IMR-90 (cell line): ENCODE measurements at regions not wholly inside any gene's neighbourhood (a gene's known extent, or its start where the extent isn't known, plus 50 kb on each side); places are given as distances from the start of the nearest gene placed in this dataset.

Experiments
- ATAC-seq: fragments of 200-7000 bp; cut with Tn5 transposase; 2 replicates; pipeline ENCODE4 v1.9.1; 2020; ENCODE audit warnings: low read depth, mild to moderate bottlenecking, moderate library complexity
- BruUV-seq: library from RNA; stranded (reverse); fragments of 400-500 nt; replicated peaks from 2 replicates; lab custom pipeline; 2021; lab: Mats Ljungman, UMichigan
- CTCF ChIA-PET: fragments of 300-600 bp; formaldehyde crosslinking; extraction: SDS; loops from one replicate; lab custom pipeline; 2021; ENCODE audit warnings: antibody characterized with exemption; lab: Yijun Ruan, JAX
- POLR2A ChIA-PET: fragments of 300-600 bp; sonication (Branson Sonifier 250); formaldehyde crosslinking; loops from one replicate; lab custom pipeline; 2022; ENCODE audit warnings: antibody characterized with exemption; ENCODE audit not compliant: unreplicated experiment; lab: Charles Lee
- DNase-seq: peaks from one replicate; pipeline ENCODE4 v3.0.0; 2013
- H2AFZ ChIP-seq: replicated peaks from 2 replicates; pipeline ENCODE3; 2013; ENCODE audit warnings: low read length, mild to moderate bottlenecking; ENCODE audit not compliant: poor library complexity
- H2AK5ac ChIP-seq: 2 replicates; pipeline ENCODE4 v1.6.1; 2013; ENCODE audit warnings: low read depth, low read length, inconsistent platforms
- H2AK9ac ChIP-seq: replicated peaks from 2 replicates; pipeline ENCODE3; 2013; ENCODE audit warnings: mild to moderate bottlenecking, low read depth, low read length, moderate library complexity; ENCODE audit not compliant: poor library complexity
- H2BK120ac ChIP-seq: 2 replicates; pipeline ENCODE4 v1.6.1; 2013; ENCODE audit warnings: low read depth, low read length, inconsistent platforms
- H2BK15ac ChIP-seq: 3 replicates; pipeline ENCODE4 v1.6.1; 2013; ENCODE audit warnings: low read depth, low read length, inconsistent platforms
- H2BK20ac ChIP-seq: 2 replicates; pipeline ENCODE4 v1.6.1; 2013; ENCODE audit warnings: low read depth, mild to moderate bottlenecking, inconsistent platforms, low read length, moderate library complexity
- H2BK5ac ChIP-seq: 2 replicates; pipeline ENCODE4 v1.6.1; 2013; ENCODE audit warnings: mild to moderate bottlenecking, low read depth, low read length, inconsistent platforms; ENCODE audit not compliant: poor library complexity, severe bottlenecking
- H3K14ac ChIP-seq: replicated peaks from 2 replicates; pipeline ENCODE4 v1.6.1; 2013; ENCODE audit warnings: low read depth, low read length, inconsistent platforms
- H3K18ac ChIP-seq: 2 replicates; pipeline ENCODE4 v1.6.1; 2013; ENCODE audit warnings: low read depth, low read length, control low read depth
- H3K23ac ChIP-seq: 2 replicates; pipeline ENCODE4 v1.6.1; 2013; ENCODE audit warnings: low read depth, low read length, inconsistent platforms
- H3K27ac ChIP-seq: 2 replicates; pipeline ENCODE4 v1.5.1; 2013; ENCODE audit warnings: mild to moderate bottlenecking, control low read depth, low read length; ENCODE audit not compliant: insufficient read depth
- H3K27me3 ChIP-seq: 2 replicates; pipeline ENCODE4 v1.6.1; 2013; ENCODE audit warnings: low read length; ENCODE audit not compliant: control insufficient read depth, insufficient read depth
- H3K36me3 ChIP-seq: 2 replicates; pipeline ENCODE4 v1.6.1; 2013; ENCODE audit warnings: low read length, mixed read lengths; ENCODE audit not compliant: control insufficient read depth, insufficient read depth
- H3K4ac ChIP-seq: 2 replicates; pipeline ENCODE4 v1.6.1; 2013; ENCODE audit warnings: low read depth, low read length, inconsistent platforms
- H3K4me1 ChIP-seq: 2 replicates; pipeline ENCODE4 v1.6.1; 2013; ENCODE audit warnings: low read length, mixed read lengths; ENCODE audit not compliant: control insufficient read depth, insufficient read depth
- H3K4me2 ChIP-seq: 2 replicates; pipeline ENCODE4 v1.6.1; 2013; ENCODE audit warnings: low read depth, mild to moderate bottlenecking, control low read depth, low read length, moderate library complexity
- H3K4me3 ChIP-seq: 2 replicates; pipeline ENCODE4 v1.5.1; 2013; ENCODE audit warnings: low read depth, mild to moderate bottlenecking, control low read depth, low read length, moderate library complexity; ENCODE audit not compliant: insufficient read depth
- H3K56ac ChIP-seq: 2 replicates; pipeline ENCODE4 v1.6.1; 2013; ENCODE audit warnings: low read length, inconsistent platforms; ENCODE audit not compliant: insufficient read depth; ENCODE audit errors: extremely low read depth
- H3K79me1 ChIP-seq, 2 experiments: 2 replicates each; pipeline ENCODE4 v1.6.1; 2013; ENCODE audit warnings: low read length in 2 of 2, inconsistent platforms in 1 of 2, low read depth in 1 of 2
- H3K9ac ChIP-seq: 2 replicates; pipeline ENCODE4 v1.6.1; 2013; ENCODE audit warnings: low read depth, low read length, control low read depth
- H3K9me1 ChIP-seq: 2 replicates; pipeline ENCODE4 v1.6.1; 2013; ENCODE audit warnings: low read length, inconsistent platforms; ENCODE audit not compliant: insufficient read depth
- H3K9me3 ChIP-seq: 2 replicates; pipeline ENCODE4 v1.6.1; 2013; ENCODE audit warnings: low read length; ENCODE audit not compliant: control insufficient read depth, insufficient read depth
- H4K20me1 ChIP-seq: 2 replicates; pipeline ENCODE4 v1.6.1; 2013; ENCODE audit warnings: low read length, inconsistent platforms; ENCODE audit not compliant: insufficient read depth
- H4K5ac ChIP-seq: 2 replicates; pipeline ENCODE4 v1.6.1; 2013; ENCODE audit warnings: mild to moderate bottlenecking, low read depth, low read length, control low read depth
- H4K8ac ChIP-seq, 2 experiments: 2 replicates each; pipeline ENCODE4 v1.6.1; 2013; ENCODE audit warnings: low read depth in 2 of 2, low read length in 2 of 2, control low read depth in 1 of 2, inconsistent platforms in 1 of 2
- H4K91ac ChIP-seq: 2 replicates; pipeline ENCODE4 v1.6.1; 2013; ENCODE audit warnings: low read depth, low read length, inconsistent platforms; ENCODE audit not compliant: insufficient read depth
- CEBPB ChIP-seq: IDR thresholded peaks from 2 replicates; pipeline ENCODE4 v1.6.1; 2012; ENCODE audit warnings: low read depth, low read length, improper control_type of control experiment
- RCOR1 ChIP-seq: IDR thresholded peaks from 2 replicates; pipeline ENCODE4 v1.6.1; 2012; ENCODE audit warnings: mild to moderate bottlenecking, low read length, improper control_type of control experiment; ENCODE audit not compliant: insufficient replicate concordance
- WGBS, 2 experiments: methylation state at CpG; one replicate each; pipeline versions ENCODE4 v1.1.5 to v1.1.7; 2013; ENCODE audit warnings: missing lambda C conversion rate in 2 of 2; ENCODE audit not compliant: insufficient read length in 1 of 2; ENCODE audit errors: extremely low coverage in 2 of 2; 5-methylcytosine and 5-hydroxymethylcytosine counted together
- dilution Hi-C: fragments of 300-500 bp; cut with HindIII; formaldehyde crosslinking; loops from one replicate; pipeline ENCODE4 v1.14.3; 2018; ENCODE audit warnings: low sequenced_read_pairs; ENCODE audit not compliant: unreplicated experiment
- in situ Hi-C: fragments of 300-500 bp; cut with MboI; formaldehyde crosslinking; loops from 3 replicates; pipeline ENCODE4 v1.14.3; 2019; ENCODE audit warnings: low sequenced_read_pairs, inconsistent platforms, mixed read lengths
- intact Hi-C: fragments of 100-400 bp; cut with micrococcal nuclease; formaldehyde crosslinking; loops from 2 replicates; pipeline ENCODE4 v1.10.0; 2022

- Histone ChIP-seq H4K91ac (no peak overlapping the region), H3K4me1 (0 out of 2 replicates have a peak, but pooled peaks cover 1% of the 10 kb centered on the region), H4K8ac (no peak overlapping the region), H3K23ac (no peak overlapping the region), H3K79me1 (no peaks in the 10 kb centered on the region), H3K4me3 (no peak overlapping the region), H2BK15ac (no peak overlapping the region), H2AK9ac (no peak overlapping the region), H3K9ac (no peak overlapping the region), H2AFZ (no peak overlapping the region), H3K4me2 (no peak overlapping the region), H3K27ac (no peak overlapping the region), H4K20me1 (no peaks in the 10 kb centered on the region), H3K9me1 (no peaks in the 10 kb centered on the region), H2AK5ac (no peak overlapping the region), H2BK20ac (no peak overlapping the region), H4K5ac (no peak overlapping the region), H3K4ac (no peak overlapping the region), H3K56ac (no peak overlapping the region), H3K36me3 (no peaks in the 10 kb centered on the region), H2BK120ac (no peak overlapping the region), H3K9me3 (no peaks in the 10 kb centered on the region), H3K18ac (no peak overlapping the region), H3K27me3 (no peaks in the 10 kb centered on the region), H3K14ac (no peak overlapping the region), H2BK5ac (no peak overlapping the region)
- dilution Hi-C loops (no loop called here), in situ Hi-C loops (no loop called here), intact Hi-C loops (no loop called here)
- TF ChIP-seq RCOR1 (no peak), CEBPB (peak; percentile 85)
- peak; percentile 61 for DNase-seq
- no peak for ATAC-seq
- ChIA-PET CTCF (interaction anchor here (0.6 kb wide), 1 partner anchor 1079 kb away, joined by 3 read pairs; no protein-coding TSS in a partner anchor), POLR2A (no interaction called here)
- WGBS, 2 experiments = no CpG with 5 or more reads among the region's 2 CpGs
- no TSS peak for BruUV-seq
Observed at GRCh38 chr1:221294242-221294641, 415.0 kb downstream of the HLX start.
